Trophoblast cell (in vitro differentiated cells and primary cell): ENCODE measurements at regions not wholly inside any gene's neighbourhood (a gene's known extent, or its start where the extent isn't known, plus 50 kb on each side); places are given as distances from the start of the nearest gene placed in this dataset.

Experiments
- DNase-seq, 2 donors: peaks; one replicate each; pipeline ENCODE4 v3.0.0-alpha.2; 2016
- H2AFZ ChIP-seq: 2 replicates; pipeline ENCODE4 v1.6.1; 2013; ENCODE audit warnings: low read length, moderate library complexity, mild to moderate bottlenecking; ENCODE audit not compliant: insufficient read depth, poor library complexity
- H2AK5ac ChIP-seq: 2 replicates; pipeline ENCODE4 v1.6.1; 2013; ENCODE audit warnings: mild to moderate bottlenecking, low read length
- H2BK120ac ChIP-seq: 2 replicates; pipeline ENCODE4 v1.6.1; 2013; ENCODE audit warnings: low read length, mild to moderate bottlenecking, moderate library complexity; ENCODE audit not compliant: insufficient read depth, poor library complexity
- H2BK12ac ChIP-seq: 2 replicates; pipeline ENCODE4 v1.6.1; 2013; ENCODE audit warnings: mild to moderate bottlenecking, low read length, moderate library complexity
- H2BK5ac ChIP-seq: 2 replicates; pipeline ENCODE4 v1.6.1; 2013; ENCODE audit warnings: low read length, low read depth, moderate library complexity, mild to moderate bottlenecking; ENCODE audit not compliant: poor library complexity
- H3K14ac ChIP-seq: 2 replicates; pipeline ENCODE4 v1.6.1; 2013; ENCODE audit warnings: mild to moderate bottlenecking, low read length
- H3K18ac ChIP-seq: 2 replicates; pipeline ENCODE4 v1.6.1; 2013; ENCODE audit warnings: mild to moderate bottlenecking, low read length
- H3K23ac ChIP-seq: 2 replicates; pipeline ENCODE4 v1.6.1; 2013; ENCODE audit warnings: low read length
- H3K27ac ChIP-seq: 2 replicates; pipeline ENCODE4 v1.5.1; 2013; ENCODE audit warnings: low read depth, mild to moderate bottlenecking, inconsistent platforms, low read length, moderate library complexity
- H3K27me3 ChIP-seq: 2 replicates; pipeline ENCODE4 v1.6.1; 2013; ENCODE audit warnings: inconsistent platforms, mild to moderate bottlenecking, low read length, moderate library complexity; ENCODE audit not compliant: insufficient read depth
- H3K36me3 ChIP-seq, 2 experiments: 1 replicate in 1 of 2; 2 replicates in 1 of 2; pipeline ENCODE4 v1.6.1; 2013; ENCODE audit warnings: low read length in 2 of 2, mild to moderate bottlenecking in 2 of 2, moderate library complexity in 1 of 2; ENCODE audit not compliant: insufficient read depth in 2 of 2, control insufficient read depth in 1 of 2
- H3K4ac ChIP-seq: 2 replicates; pipeline ENCODE4 v1.6.1; 2013; ENCODE audit warnings: low read depth, mild to moderate bottlenecking, low read length, moderate library complexity
- H3K4me1 ChIP-seq, 2 experiments: 1 replicate in 1 of 2; 2 replicates in 1 of 2; pipeline ENCODE4 v1.6.1; 2013; ENCODE audit warnings: low read length in 2 of 2, mild to moderate bottlenecking in 2 of 2, moderate library complexity in 1 of 2; ENCODE audit not compliant: insufficient read depth in 2 of 2, control insufficient read depth in 1 of 2
- H3K4me2 ChIP-seq: 2 replicates; pipeline ENCODE4 v1.6.1; 2013; ENCODE audit warnings: inconsistent platforms, mild to moderate bottlenecking, low read length, moderate library complexity
- H3K4me3 ChIP-seq: 2 replicates; pipeline ENCODE4 v1.5.1; 2013; ENCODE audit warnings: mild to moderate bottlenecking, low read depth, low read length, inconsistent platforms
- H3K79me1 ChIP-seq: one replicate; pipeline ENCODE4 v1.6.1; 2013; ENCODE audit warnings: low read length
- H3K79me2 ChIP-seq: 2 replicates; pipeline ENCODE4 v1.6.1; 2013; ENCODE audit warnings: low read length, mild to moderate bottlenecking; ENCODE audit not compliant: control insufficient read depth, insufficient read depth, poor library complexity
- H3K9ac ChIP-seq: 2 replicates; pipeline ENCODE4 v1.6.1; 2013; ENCODE audit warnings: mild to moderate bottlenecking, low read length
- H3K9me3 ChIP-seq: 2 replicates; pipeline ENCODE4 v1.6.1; 2013; ENCODE audit warnings: low read depth, mild to moderate bottlenecking, control low read depth, inconsistent platforms, low read length; ENCODE audit not compliant: insufficient read depth
- H4K12ac ChIP-seq: 2 replicates; pipeline ENCODE4 v1.6.1; 2013; ENCODE audit warnings: low read depth, mild to moderate bottlenecking, low read length, moderate library complexity
- H4K8ac ChIP-seq: 2 replicates; pipeline ENCODE4 v1.6.1; 2013; ENCODE audit warnings: low read depth, mild to moderate bottlenecking, low read length, moderate library complexity
- H4K91ac ChIP-seq: one replicate; pipeline ENCODE4 v1.6.1; 2013; ENCODE audit warnings: low read depth, mild to moderate bottlenecking, low read length, moderate library complexity
- WGBS: extraction: QIAGEN DNeasy Blood & Tissue Kit; methylation state at CpG from one replicate; pipeline ENCODE4 v1.1.7; 2013; ENCODE audit warnings: missing lambda C conversion rate; ENCODE audit not compliant: insufficient read length, insufficient coverage; ENCODE audit errors: extremely low coverage; 5-methylcytosine and 5-hydroxymethylcytosine counted together

DNA sequence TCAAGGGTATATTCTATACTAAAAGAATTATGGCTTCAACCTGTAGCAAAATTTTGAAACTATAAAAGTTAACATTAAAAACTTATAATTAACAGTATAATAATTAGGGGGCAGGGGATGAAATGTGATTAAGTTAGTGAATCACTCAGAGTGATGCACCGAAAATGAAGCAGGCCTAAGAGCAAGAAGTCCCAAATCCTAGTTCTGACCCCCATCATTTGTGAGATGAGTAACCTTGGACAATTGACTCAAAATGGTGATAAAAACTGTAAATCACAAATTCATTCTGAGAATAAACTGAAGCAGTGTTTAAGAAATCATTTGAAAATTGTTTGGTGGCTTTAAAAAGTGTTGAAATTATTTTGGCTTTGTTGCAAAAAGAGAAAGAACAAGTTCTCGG, 56.8 kb downstream of the KLF12 start:
- H3K14ac ChIP-seq, result no peak overlapping the region
- H3K79me2 ChIP-seq, result no peaks in the 10 kb centered on the region
- no peak overlapping the region for H2AFZ ChIP-seq
- DNase-seq, result no peak
- H2BK5ac ChIP-seq, result no peak overlapping the region
- H2BK120ac ChIP-seq, result no peak overlapping the region
- no peak overlapping the region for H3K23ac ChIP-seq
- H2BK12ac ChIP-seq, result no peak overlapping the region
- no peak overlapping the region for H4K91ac ChIP-seq
- no peak overlapping the region for H3K27ac ChIP-seq
- H3K36me3 ChIP-seq, result no peaks in the 10 kb centered on the region
- no peak overlapping the region for H3K4me2 ChIP-seq
- no peak overlapping the region for H4K12ac ChIP-seq
- H4K8ac ChIP-seq, result no peak overlapping the region
- H3K27me3 ChIP-seq, result no peaks in the 10 kb centered on the region
- H3K9ac ChIP-seq, result no peak overlapping the region
- WGBS, result no CpG with 5 or more reads among the region's 2 CpGs
- H3K9me3 ChIP-seq, result no peaks in the 10 kb centered on the region
- H3K4ac ChIP-seq, result no peak overlapping the region
- no peak overlapping the region for H2AK5ac ChIP-seq
- H3K79me1 ChIP-seq, result no peaks in the 10 kb centered on the region
- H3K18ac ChIP-seq, result no peak overlapping the region
- no peaks in the 10 kb centered on the region for H3K4me1 ChIP-seq
- H3K4me3 ChIP-seq, result no peak overlapping the region

DNA sequence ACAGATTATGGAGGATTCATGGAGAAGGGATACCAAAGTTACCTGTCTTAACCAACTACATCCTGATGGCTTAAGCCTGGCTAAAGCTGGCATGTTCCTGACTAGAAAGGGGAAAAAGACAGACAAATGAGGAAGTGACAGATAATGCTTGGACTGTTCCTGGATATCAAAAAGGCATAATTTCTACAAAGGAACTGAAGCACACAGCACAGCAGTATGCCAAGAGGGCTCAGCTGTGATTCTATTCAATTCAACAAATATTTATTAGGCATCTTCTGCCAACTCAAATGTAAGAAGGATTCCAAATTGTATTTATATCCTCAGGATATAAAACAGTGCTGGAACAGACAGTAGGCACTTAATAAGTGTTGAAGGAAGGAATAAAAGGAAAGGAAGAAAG, 59.5 kb downstream of the KLF12 start:
- H3K4ac ChIP-seq, result no peak overlapping the region
- no peak for DNase-seq
- no peaks in the 10 kb centered on the region for H3K27me3 ChIP-seq
- H2BK5ac ChIP-seq, result no peak overlapping the region
- no peaks in the 10 kb centered on the region for H3K79me1 ChIP-seq
- no peaks in the 10 kb centered on the region for H3K9me3 ChIP-seq
- H3K4me1 ChIP-seq, result no peaks in the 10 kb centered on the region
- H2AFZ ChIP-seq, result no peak overlapping the region
- H4K12ac ChIP-seq, result no peak overlapping the region
- H3K4me2 ChIP-seq, result no peak overlapping the region
- no peak overlapping the region for H2BK12ac ChIP-seq
- no peak overlapping the region for H3K18ac ChIP-seq
- no peak overlapping the region for H4K91ac ChIP-seq
- H4K8ac ChIP-seq, result no peak overlapping the region
- H3K36me3 ChIP-seq, result no peaks in the 10 kb centered on the region
- H3K14ac ChIP-seq, result no peak overlapping the region
- H2AK5ac ChIP-seq, result no peak overlapping the region
- H2BK120ac ChIP-seq, result no peak overlapping the region
- H3K4me3 ChIP-seq, result no peak overlapping the region
- H3K79me2 ChIP-seq, result no peaks in the 10 kb centered on the region
- H3K9ac ChIP-seq, result no peak overlapping the region
- H3K27ac ChIP-seq, result no peak overlapping the region
- H3K23ac ChIP-seq, result no peak overlapping the region

DNA sequence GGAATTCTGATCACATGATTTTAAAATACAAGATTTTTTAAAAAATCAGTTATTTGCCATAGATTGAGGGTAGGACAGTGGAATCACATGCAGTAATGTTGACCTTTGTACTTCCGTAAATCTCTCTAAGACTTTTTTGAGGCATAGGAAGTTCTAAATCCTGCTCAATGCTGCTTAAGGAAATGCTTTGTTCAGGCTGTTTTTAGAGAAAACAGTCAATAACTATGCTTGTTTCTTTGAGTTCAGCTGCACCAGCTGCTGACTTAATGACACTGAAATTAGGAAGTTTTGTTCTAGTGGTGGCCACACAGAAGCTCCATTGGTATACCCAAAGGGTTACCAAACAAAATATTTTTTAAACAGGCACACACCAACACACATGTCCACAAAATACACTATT, 60.9 kb downstream of the KLF12 start:
- Histone ChIP-seq H3K14ac (no peak overlapping the region), H4K8ac (no peak overlapping the region), H3K4me1 (no peaks in the 10 kb centered on the region), H3K9ac (no peak overlapping the region), H3K18ac (no peak overlapping the region), H2AFZ (no peak overlapping the region), H3K27me3 (no peaks in the 10 kb centered on the region), H3K4me2 (no peak overlapping the region), H2BK120ac (no peak overlapping the region), H3K4ac (no peak overlapping the region), H3K9me3 (no peaks in the 10 kb centered on the region), H3K23ac (no peak overlapping the region), H3K36me3 (no peaks in the 10 kb centered on the region), H4K12ac (no peak overlapping the region), H2AK5ac (no peak overlapping the region), H2BK12ac (no peak overlapping the region), H4K91ac (no peak overlapping the region), H3K27ac (no peak overlapping the region), H2BK5ac (no peak overlapping the region), H3K79me2 (no peaks in the 10 kb centered on the region), H3K4me3 (no peak overlapping the region), H3K79me1 (no peaks in the 10 kb centered on the region)
- no CpG with 5 or more reads among the region's 1 CpG for WGBS
- DNase-seq, result no peak

DNA sequence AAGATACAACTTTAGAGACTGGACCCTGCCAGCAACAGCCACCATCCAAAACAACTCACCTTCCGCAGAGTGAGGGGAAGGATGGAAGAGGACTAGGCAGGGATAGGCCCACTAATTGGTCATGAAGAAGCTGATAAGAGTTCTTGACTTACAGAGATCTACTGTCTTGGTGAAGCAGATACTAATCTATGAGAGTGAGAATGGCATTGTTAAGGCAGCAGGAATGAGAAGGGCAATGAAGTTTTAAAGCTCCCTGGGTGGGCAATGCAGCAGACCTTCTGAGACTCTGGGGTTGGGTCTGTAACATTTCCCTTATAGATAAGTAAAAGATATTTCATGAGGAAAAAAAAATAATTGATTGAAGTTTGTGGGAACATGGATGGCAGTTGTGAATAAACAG, 63.7 kb downstream of the KLF12 start:
- Histone ChIP-seq H3K79me1 (no peaks in the 10 kb centered on the region), H3K27me3 (no peaks in the 10 kb centered on the region), H2BK12ac (no peak overlapping the region), H3K79me2 (no peaks in the 10 kb centered on the region), H4K8ac (no peak overlapping the region), H3K27ac (no peak overlapping the region), H3K9me3 (no peaks in the 10 kb centered on the region), H3K4me1 (no peaks in the 10 kb centered on the region), H2BK120ac (no peak overlapping the region), H4K91ac (no peak overlapping the region), H2AFZ (no peak overlapping the region), H3K23ac (no peak overlapping the region), H2AK5ac (no peak overlapping the region), H3K4me3 (no peak overlapping the region), H3K18ac (no peak overlapping the region), H4K12ac (no peak overlapping the region), H3K4ac (no peak overlapping the region), H2BK5ac (no peak overlapping the region), H3K36me3 (no peaks in the 10 kb centered on the region), H3K14ac (no peak overlapping the region), H3K4me2 (no peak overlapping the region), H3K9ac (no peak overlapping the region)
- WGBS, result no CpG with 5 or more reads among the region's 1 CpG
- DNase-seq, result no peak

DNA sequence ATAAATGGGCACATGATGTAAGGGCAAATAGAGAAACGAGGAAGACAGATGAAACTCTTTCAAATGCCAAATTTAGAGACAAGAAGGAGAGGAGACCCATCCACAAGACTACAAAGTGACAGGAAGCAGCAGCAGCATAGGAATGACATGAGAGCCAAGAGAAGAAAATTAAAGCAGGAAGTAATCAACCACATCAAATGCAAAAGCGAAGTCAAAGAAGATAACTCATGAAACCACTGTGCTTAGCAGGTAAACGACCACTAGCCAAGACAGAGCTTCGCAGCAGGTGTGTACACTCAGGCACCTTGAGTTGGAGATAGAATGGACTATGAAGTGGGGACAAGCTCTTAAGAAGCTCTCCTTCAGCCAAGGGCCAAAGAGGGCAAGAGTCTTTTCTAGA, 64.1 kb downstream of the KLF12 start:
- H4K91ac ChIP-seq, result no peak overlapping the region
- H3K9ac ChIP-seq, result no peak overlapping the region
- no peak overlapping the region for H3K18ac ChIP-seq
- no peak overlapping the region for H2AFZ ChIP-seq
- H3K4me2 ChIP-seq, result no peak overlapping the region
- no peak overlapping the region for H3K23ac ChIP-seq
- no peak overlapping the region for H4K12ac ChIP-seq
- no peak overlapping the region for H2BK5ac ChIP-seq
- DNase-seq, result no peak
- H2BK12ac ChIP-seq, result no peak overlapping the region
- no peak overlapping the region for H4K8ac ChIP-seq
- H3K79me2 ChIP-seq, result no peaks in the 10 kb centered on the region
- H3K4me1 ChIP-seq, result no peaks in the 10 kb centered on the region
- no peak overlapping the region for H3K4me3 ChIP-seq
- no peak overlapping the region for H2AK5ac ChIP-seq
- H3K4ac ChIP-seq, result no peak overlapping the region
- no peaks in the 10 kb centered on the region for H3K27me3 ChIP-seq
- H3K14ac ChIP-seq, result no peak overlapping the region
- no peak overlapping the region for H2BK120ac ChIP-seq
- no peaks in the 10 kb centered on the region for H3K36me3 ChIP-seq
- no peaks in the 10 kb centered on the region for H3K79me1 ChIP-seq
- WGBS, result no CpG with 5 or more reads among the region's 4 CpGs
- no peak overlapping the region for H3K27ac ChIP-seq
- no peaks in the 10 kb centered on the region for H3K9me3 ChIP-seq
